ENCODE measurements at regions not wholly inside any gene's neighbourhood (a gene's known extent, or its start where the extent isn't known, plus 50 kb on each side); places are given as distances from the start of the nearest gene placed in this dataset.

DNA sequence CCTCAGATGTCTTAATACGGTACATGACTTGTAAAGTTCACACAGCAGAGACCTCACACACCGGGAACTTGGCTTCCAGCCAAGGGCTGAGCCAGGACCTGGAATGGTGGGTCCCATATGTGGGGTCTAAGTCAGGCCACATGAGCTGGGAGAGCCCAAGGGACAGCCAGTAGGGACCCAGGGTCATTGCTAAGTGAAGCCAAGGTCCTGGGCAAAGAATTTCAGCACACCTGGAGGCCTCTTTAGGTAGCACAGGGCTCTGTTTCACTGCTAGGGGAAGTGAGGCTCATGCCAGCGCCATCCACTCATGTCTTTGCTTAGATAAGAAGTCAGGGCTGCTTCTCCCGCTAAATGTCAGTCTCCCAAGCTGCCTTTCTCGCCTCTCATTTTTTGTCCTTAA is 116.6 kb upstream of the TLE3 start:
- Mint-ChIP-seq H3K4me1 (no peaks in the 10 kb centered on the region), H3K4me3 (no peak overlapping the region), H3K27ac (no peak overlapping the region), H3K27me3 (ENCODE audit: low read depth in 2 of 2) (peaks cover 23 to 39% of the 10 kb centered on the region in 2 donors), H3K36me3 (no peaks in the 10 kb centered on the region), H3K9me3 (no peaks in the 10 kb centered on the region)
- Histone ChIP-seq H3K36me3 (ENCODE audit: control insufficient read depth, insufficient read depth, low read length) (no peaks in the 10 kb centered on the region), H3K27me3 (ENCODE audit: control insufficient read depth, insufficient read depth, low read length) (no peaks in the 10 kb centered on the region), H3K27ac (ENCODE audit: low read length) (no peak overlapping the region), H3K4me1 (ENCODE audit: control insufficient read depth, insufficient read depth, low read length) (no peaks in the 10 kb centered on the region), H3K4me3 (ENCODE audit: low read length) (no peak overlapping the region), H3K9me3 (ENCODE audit: control insufficient read depth, insufficient read depth, low read length) (no peaks in the 10 kb centered on the region)
- WGBS (ENCODE audit: insufficient coverage), result 96% methylated on average over 5 of the region's 5 CpGs
- DNase-seq, result no peak
- no peak for ATAC-seq
- intact Hi-C loops (cut with micrococcal nuclease), result no loop called here
- TF ChIP-seq CTCF (IDR thresholded peaks at IDR 0.05), result no peak

DNA sequence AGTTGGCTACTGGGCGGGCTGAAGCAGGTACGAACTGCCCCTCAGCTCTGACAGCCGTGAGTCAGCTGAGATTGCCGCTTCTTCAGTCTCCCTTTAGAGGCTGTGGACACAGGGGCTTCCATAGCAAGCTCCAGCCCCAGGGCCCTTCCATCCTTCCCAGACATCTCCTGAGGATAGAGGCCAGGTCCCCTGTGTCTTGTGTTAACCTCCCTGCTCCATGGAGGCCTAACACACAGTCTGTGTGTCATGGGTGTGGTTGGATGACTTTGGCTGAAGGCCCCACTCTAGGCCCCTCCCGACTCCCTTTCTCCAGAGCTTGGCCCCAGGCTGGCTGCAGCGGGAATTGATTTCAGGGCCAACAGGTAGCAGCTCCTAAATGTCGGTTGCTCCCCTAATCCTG is 116.1 kb upstream of the TLE3 start:
- no peak for ATAC-seq
- Histone ChIP-seq H3K27me3 (ENCODE audit: control insufficient read depth, insufficient read depth, low read length) (no peaks in the 10 kb centered on the region), H3K4me3 (ENCODE audit: low read length) (no peak overlapping the region), H3K36me3 (ENCODE audit: control insufficient read depth, insufficient read depth, low read length) (no peaks in the 10 kb centered on the region), H3K9me3 (ENCODE audit: control insufficient read depth, insufficient read depth, low read length) (no peaks in the 10 kb centered on the region), H3K4me1 (ENCODE audit: control insufficient read depth, insufficient read depth, low read length) (no peaks in the 10 kb centered on the region), H3K27ac (ENCODE audit: low read length) (no peak overlapping the region)
- Mint-ChIP-seq H3K27me3 (ENCODE audit: low read depth in 2 of 2) (peaks cover 20 to 34% of the 10 kb centered on the region in 2 donors), H3K4me1 (no peaks in the 10 kb centered on the region), H3K9me3 (no peaks in the 10 kb centered on the region), H3K36me3 (no peaks in the 10 kb centered on the region), H3K4me3 (no peak overlapping the region), H3K27ac (no peak overlapping the region)
- DNase-seq, result no peak
- intact Hi-C loops (cut with micrococcal nuclease), result no loop called here
- TF ChIP-seq CTCF (IDR thresholded peaks at IDR 0.05), result no peak
- WGBS (ENCODE audit: insufficient coverage), result 97% methylated on average over 7 of the region's 7 CpGs

GRCh38 chr15:70212963-70213315 is 115.2 kb upstream of the TLE3 start:
- Mint-ChIP-seq H3K27ac (no peak overlapping the region), H3K36me3 (no peaks in the 10 kb centered on the region), H3K27me3 (ENCODE audit: low read depth in 2 of 2) (peaks cover 18 to 33% of the 10 kb centered on the region in 2 donors), H3K9me3 (no peaks in the 10 kb centered on the region), H3K4me3 (no peak overlapping the region), H3K4me1 (no peaks in the 10 kb centered on the region)
- Histone ChIP-seq H3K27ac (ENCODE audit: low read length) (no peak overlapping the region), H3K9me3 (ENCODE audit: control insufficient read depth, insufficient read depth, low read length) (no peaks in the 10 kb centered on the region), H3K27me3 (ENCODE audit: control insufficient read depth, insufficient read depth, low read length) (no peaks in the 10 kb centered on the region), H3K4me3 (ENCODE audit: low read length) (no peak overlapping the region), H3K4me1 (ENCODE audit: control insufficient read depth, insufficient read depth, low read length) (no peaks in the 10 kb centered on the region), H3K36me3 (ENCODE audit: control insufficient read depth, insufficient read depth, low read length) (no peaks in the 10 kb centered on the region)
- intact Hi-C loops (cut with micrococcal nuclease), result no loop called here
- ATAC-seq (no peak), DNase-seq (no peak)
- 93% methylated on average over 10 of the region's 10 CpGs for WGBS (ENCODE audit: insufficient coverage)
- no peak for TF ChIP-seq CTCF (IDR thresholded peaks at IDR 0.05)

- Mint-ChIP-seq H3K27ac (no peak overlapping the region), H3K9me3 (no peaks in the 10 kb centered on the region), H3K36me3 (no peaks in the 10 kb centered on the region), H3K4me1 (no peaks in the 10 kb centered on the region), H3K27me3 (ENCODE audit: low read depth in 2 of 2) (peaks cover 19 to 38% of the 10 kb centered on the region in 2 donors), H3K4me3 (no peak overlapping the region)
- intact Hi-C loops (cut with micrococcal nuclease), result no loop called here
- no peak for DNase-seq
- ATAC-seq, result no peak
- Histone ChIP-seq H3K9me3 (ENCODE audit: control insufficient read depth, insufficient read depth, low read length) (no peaks in the 10 kb centered on the region), H3K27ac (ENCODE audit: low read length) (no peak overlapping the region), H3K4me1 (ENCODE audit: control insufficient read depth, insufficient read depth, low read length) (no peaks in the 10 kb centered on the region), H3K4me3 (ENCODE audit: low read length) (no peak overlapping the region), H3K27me3 (ENCODE audit: control insufficient read depth, insufficient read depth, low read length) (no peaks in the 10 kb centered on the region), H3K36me3 (ENCODE audit: control insufficient read depth, insufficient read depth, low read length) (no peaks in the 10 kb centered on the region)
- 83% methylated on average over 18 of the region's 18 CpGs for WGBS (ENCODE audit: insufficient coverage)
- no peak for TF ChIP-seq CTCF (IDR thresholded peaks at IDR 0.05)
Observed at GRCh38 chr15:70212286-70212962, 114.7 kb upstream of the TLE3 start.
